ENCODE measurements at regions not wholly inside any gene's neighbourhood (a gene's known extent, or its start where the extent isn't known, plus 50 kb on each side); places are given as distances from the start of the nearest gene placed in this dataset.

DNA sequence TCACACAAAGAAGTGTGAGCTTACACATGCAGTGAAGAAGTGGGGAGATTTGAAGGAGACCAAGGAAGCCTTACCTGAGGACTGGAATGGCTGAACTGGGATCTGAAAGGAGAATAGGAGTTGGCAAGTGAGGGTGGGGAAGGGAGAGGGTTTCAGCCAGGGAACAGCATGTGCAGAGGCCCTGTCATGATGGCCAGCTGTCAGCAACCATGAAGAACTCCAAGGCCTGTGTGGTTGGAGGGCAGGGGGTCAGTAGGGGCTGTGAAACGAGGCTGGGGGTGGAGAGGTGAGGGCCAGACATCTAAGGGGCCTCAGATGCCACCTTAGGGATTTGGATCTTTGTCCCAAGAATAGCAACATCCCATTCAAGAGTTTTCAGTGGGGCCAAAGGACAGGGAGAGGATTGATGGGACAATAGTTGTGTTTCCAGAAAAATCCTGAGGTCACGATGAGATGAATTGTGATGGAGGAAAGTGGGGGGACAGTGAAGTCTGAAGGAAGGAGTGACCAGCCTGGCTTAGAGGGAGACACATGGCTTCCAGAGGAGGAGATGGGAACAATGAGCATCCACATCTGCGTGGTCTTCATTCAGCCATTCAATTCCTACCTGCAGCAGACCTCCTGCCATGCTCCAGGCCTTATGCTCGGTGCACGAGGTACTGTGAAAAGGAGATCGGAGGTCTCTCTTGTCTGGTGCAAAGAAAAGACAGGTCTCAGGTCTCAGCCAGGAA, 187.6 kb downstream of the MATN1 start:
- Histone ChIP-seq H3K27ac (ENCODE audit: low read length) (no peak overlapping the region), H3K4me1 (ENCODE audit: control insufficient read depth in 1 of 2, insufficient read depth in 2 of 2, low read length in 2 of 2) (no peaks in the 10 kb centered on the region), H3K9me3 (ENCODE audit: control insufficient read depth in 1 of 2, low read length in 2 of 2) (peaks cover 0 to 6% of the 10 kb centered on the region in 2 donors), H3K36me3 (ENCODE audit: control insufficient read depth in 1 of 2, insufficient read depth in 2 of 2, low read length in 2 of 2) (no peaks in the 10 kb centered on the region), H3K27me3 (ENCODE audit: low read depth, low read length) (no peaks in the 10 kb centered on the region), H3K4me3 (ENCODE audit: low read depth in 1 of 2, low read length in 2 of 2) (no peak overlapping the region)

DNA sequence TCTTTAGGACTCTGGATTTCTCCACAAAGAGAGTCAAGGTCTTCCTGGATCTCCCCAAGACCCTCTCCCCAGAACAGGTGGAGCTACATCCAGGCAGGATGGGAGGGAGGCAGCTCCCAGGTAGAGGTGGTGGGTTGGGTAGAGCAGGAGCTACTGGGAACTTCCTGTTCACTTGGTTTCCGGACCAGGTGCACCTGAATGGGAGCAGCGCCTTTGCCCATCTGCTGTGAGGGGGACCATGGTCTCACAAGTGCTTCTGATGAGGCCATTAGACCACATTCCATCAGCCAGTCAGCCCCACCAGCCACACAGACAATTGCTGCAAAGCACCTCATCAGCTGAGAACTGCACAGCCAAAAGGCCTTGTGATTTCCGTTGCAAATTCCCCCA, 188.8 kb downstream of the MATN1 start:
- Histone ChIP-seq H3K36me3 (ENCODE audit: control insufficient read depth in 1 of 2, insufficient read depth in 2 of 2, low read length in 2 of 2) (no peaks in the 10 kb centered on the region), H3K4me1 (ENCODE audit: control insufficient read depth in 1 of 2, insufficient read depth in 2 of 2, low read length in 2 of 2) (no peaks in the 10 kb centered on the region), H3K27me3 (ENCODE audit: low read depth, low read length) (no peaks in the 10 kb centered on the region), H3K27ac (ENCODE audit: low read length) (no peak overlapping the region), H3K9me3 (ENCODE audit: control insufficient read depth in 1 of 2, low read length in 2 of 2) (peaks cover 0 to 6% of the 10 kb centered on the region in 2 donors), H3K4me3 (ENCODE audit: low read depth in 1 of 2, low read length in 2 of 2) (no peak overlapping the region)

DNA sequence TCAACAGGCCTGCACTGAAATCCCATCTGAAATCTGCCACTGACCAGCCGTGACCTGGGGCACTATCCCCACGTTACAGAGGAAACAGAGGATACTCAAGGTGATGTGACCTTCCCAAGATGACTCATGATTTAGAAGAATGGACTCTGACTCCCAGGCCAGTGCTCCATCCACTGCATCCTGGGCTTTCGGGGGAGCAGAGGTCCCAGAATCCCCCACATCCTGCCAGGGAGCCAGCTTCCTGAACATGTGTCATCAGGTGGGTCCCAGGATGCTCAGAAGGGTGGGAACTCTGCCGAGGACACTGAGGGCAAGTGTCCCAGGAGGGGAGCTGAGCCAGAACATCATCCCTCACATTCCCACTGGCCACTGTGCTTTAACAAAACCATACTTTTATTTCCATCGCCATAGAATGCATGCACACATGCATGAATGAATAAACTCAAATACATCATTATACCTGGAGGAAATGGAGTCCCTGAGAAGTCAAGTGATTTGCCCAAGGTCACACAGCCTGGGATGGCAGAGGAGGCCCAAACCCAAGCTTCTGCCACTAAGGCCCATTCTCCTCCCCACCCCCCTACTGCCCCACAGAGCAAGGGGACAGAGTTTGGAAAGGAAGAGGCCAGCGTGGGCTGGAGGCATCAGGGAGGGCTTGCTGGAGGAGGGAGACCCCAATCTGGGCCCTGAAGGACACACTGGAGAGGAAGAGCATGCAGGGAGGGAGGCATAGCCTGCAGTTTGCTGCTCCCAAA, 189.4 kb downstream of the MATN1 start:
- Histone ChIP-seq H3K4me1 (ENCODE audit: control insufficient read depth in 1 of 2, insufficient read depth in 2 of 2, low read length in 2 of 2) (no peaks in the 10 kb centered on the region), H3K27ac (ENCODE audit: low read length) (no peak overlapping the region), H3K27me3 (ENCODE audit: low read depth, low read length) (no peaks in the 10 kb centered on the region), H3K36me3 (ENCODE audit: control insufficient read depth in 1 of 2, insufficient read depth in 2 of 2, low read length in 2 of 2) (no peaks in the 10 kb centered on the region), H3K4me3 (ENCODE audit: low read depth in 1 of 2, low read length in 2 of 2) (no peak overlapping the region), H3K9me3 (ENCODE audit: control insufficient read depth in 1 of 2, low read length in 2 of 2) (peaks cover 0 to 6% of the 10 kb centered on the region in 2 donors)

DNA sequence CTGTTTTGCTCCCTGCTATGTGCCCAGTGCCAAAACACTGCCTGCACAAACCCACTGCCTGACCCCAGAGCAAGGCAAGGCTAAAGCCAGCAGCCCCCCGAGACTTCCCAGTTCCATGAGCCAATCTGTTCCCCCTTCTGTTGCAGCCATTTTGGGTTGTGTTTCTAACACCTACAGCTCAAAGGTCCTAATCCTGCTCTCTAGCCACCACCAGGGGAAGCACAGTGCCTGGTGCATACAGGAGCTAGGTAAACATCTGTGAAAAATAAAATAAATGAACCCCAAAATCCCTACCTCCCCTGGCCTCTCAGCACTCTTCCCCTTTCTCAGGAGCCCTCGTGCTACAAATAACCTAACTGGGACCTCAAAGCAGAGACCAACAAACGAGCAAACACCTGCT, 190.2 kb downstream of the MATN1 start:
- no peaks in the 10 kb centered on the region for H3K27me3 ChIP-seq (ENCODE audit: low read depth, low read length)
- H3K9me3 ChIP-seq (ENCODE audit: control insufficient read depth in 1 of 2, low read length in 2 of 2) = peaks cover 0 to 6% of the 10 kb centered on the region in 2 donors
- H3K4me1 ChIP-seq (ENCODE audit: control insufficient read depth in 1 of 2, insufficient read depth in 2 of 2, low read length in 2 of 2) = no peaks in the 10 kb centered on the region
- no peak overlapping the region for H3K27ac ChIP-seq (ENCODE audit: low read length)
- H3K36me3 ChIP-seq (ENCODE audit: control insufficient read depth in 1 of 2, insufficient read depth in 2 of 2, low read length in 2 of 2) = no peaks in the 10 kb centered on the region
- H3K4me3 ChIP-seq (ENCODE audit: low read depth in 1 of 2, low read length in 2 of 2) = no peak overlapping the region

DNA sequence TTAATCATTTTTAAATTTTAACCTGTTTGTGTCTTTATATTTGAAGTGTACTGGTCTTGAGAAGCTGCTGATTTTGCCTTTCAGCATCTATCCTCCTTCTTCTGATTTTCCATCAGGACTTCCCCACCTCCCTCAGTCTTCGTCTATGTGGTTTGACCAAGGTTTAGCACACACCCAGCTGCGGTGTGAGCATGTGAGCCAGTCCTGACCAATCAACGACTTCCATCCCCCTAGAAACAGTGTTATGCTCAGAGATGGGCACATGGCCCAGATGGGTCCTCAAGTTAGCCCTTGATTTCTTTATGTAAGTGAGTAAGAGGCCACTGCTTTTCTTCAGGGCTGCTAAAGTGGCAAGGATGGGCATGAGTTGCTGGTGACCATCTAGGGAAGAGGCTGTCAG, 190.8 kb downstream of the MATN1 start:
- Histone ChIP-seq H3K4me3 (ENCODE audit: low read depth in 1 of 2, low read length in 2 of 2) (no peak overlapping the region), H3K27me3 (ENCODE audit: low read depth, low read length) (no peaks in the 10 kb centered on the region), H3K4me1 (ENCODE audit: control insufficient read depth in 1 of 2, insufficient read depth in 2 of 2, low read length in 2 of 2) (no peaks in the 10 kb centered on the region), H3K36me3 (ENCODE audit: control insufficient read depth in 1 of 2, insufficient read depth in 2 of 2, low read length in 2 of 2) (no peaks in the 10 kb centered on the region), H3K9me3 (ENCODE audit: control insufficient read depth in 1 of 2, low read length in 2 of 2) (peaks cover 0 to 6% of the 10 kb centered on the region in 2 donors), H3K27ac (ENCODE audit: low read length) (no peak overlapping the region)

DNA sequence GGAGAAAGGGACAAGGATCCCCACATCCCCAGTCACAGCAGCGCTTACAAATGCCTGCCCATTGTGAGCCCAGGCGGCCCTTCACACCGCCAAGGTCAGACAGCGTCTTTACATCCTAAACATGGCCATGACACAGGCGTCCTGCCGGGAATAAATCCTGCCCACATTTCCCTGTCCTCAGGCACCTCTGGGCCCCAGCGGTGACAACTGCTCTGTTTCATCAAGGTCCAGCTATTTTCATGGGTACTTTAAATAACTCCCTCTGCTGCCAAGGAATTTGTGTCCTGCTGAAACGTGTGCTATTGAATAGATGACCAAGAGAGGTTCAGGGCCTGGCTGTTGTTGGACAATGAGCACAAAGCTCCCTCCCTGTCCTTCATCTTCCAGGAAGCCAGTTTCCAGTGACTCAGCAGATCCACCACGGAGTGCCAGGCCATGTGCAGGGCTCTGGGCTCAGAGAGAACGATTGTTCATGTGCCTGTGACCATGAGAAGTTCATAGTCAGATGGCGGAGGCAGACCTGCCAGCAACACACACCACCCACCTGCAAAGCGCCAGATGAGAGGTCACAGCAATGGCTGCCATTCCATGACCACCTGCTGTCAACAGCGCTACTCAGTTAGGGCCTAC, 195.8 kb downstream of the MATN1 start:
- Histone ChIP-seq H3K9me3 (ENCODE audit: control insufficient read depth in 1 of 2, low read length in 2 of 2) (peaks cover 0 to 2% of the 10 kb centered on the region in 2 donors), H3K27ac (ENCODE audit: low read length) (no peak overlapping the region), H3K36me3 (ENCODE audit: control insufficient read depth in 1 of 2, insufficient read depth in 2 of 2, low read length in 2 of 2) (no peaks in the 10 kb centered on the region), H3K4me3 (ENCODE audit: low read depth in 1 of 2, low read length in 2 of 2) (no peak overlapping the region), H3K27me3 (ENCODE audit: low read depth, low read length) (peaks cover under 1% of the 10 kb centered on the region), H3K4me1 (ENCODE audit: control insufficient read depth in 1 of 2, insufficient read depth in 2 of 2, low read length in 2 of 2) (peaks cover 0 to 7% of the 10 kb centered on the region in 2 donors)

DNA sequence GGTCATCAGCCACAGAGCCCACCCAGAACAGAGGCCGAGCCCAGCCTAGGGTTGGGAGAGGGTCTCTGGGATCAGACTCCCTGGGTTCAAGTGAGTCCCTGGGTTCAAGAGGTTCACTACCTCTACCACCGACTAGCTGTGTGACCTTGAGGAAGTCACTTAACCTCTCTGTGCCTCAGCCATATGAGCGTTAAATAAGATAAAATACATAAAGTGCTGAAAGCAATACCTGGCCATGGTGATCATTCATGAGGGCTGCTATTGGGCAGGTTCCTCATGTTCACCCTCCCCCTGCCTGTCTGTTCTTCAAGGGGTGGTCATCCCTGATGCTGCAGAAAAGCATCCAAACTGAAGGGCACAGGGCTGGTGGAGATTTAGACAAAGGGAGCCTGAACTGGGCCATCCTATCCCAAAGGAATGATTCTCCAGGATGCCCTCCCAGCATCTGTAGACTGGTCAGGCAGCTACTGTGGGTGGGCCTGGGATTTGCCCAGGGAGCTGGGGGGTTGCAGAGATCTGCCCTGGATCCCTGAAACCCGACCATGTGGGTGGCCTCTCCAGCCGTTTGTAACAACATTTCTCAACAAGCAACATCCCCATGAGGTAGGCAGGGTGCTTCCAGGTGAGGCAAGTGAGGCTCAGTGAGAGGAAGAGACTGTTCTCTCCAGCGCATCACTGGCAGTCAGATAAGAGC, 196.6 kb downstream of the MATN1 start:
- no peaks in the 10 kb centered on the region for H3K9me3 ChIP-seq (ENCODE audit: control insufficient read depth in 1 of 2, low read length in 2 of 2)
- peaks cover 2% of the 10 kb centered on the region for H3K27me3 ChIP-seq (ENCODE audit: low read depth, low read length)
- H3K4me1 ChIP-seq (ENCODE audit: control insufficient read depth in 1 of 2, insufficient read depth in 2 of 2, low read length in 2 of 2) = peaks cover 0 to 7% of the 10 kb centered on the region in 2 donors
- no peaks in the 10 kb centered on the region for H3K36me3 ChIP-seq (ENCODE audit: control insufficient read depth in 1 of 2, insufficient read depth in 2 of 2, low read length in 2 of 2)
- H3K4me3 ChIP-seq (ENCODE audit: low read depth in 1 of 2, low read length in 2 of 2) = no peak overlapping the region
- H3K27ac ChIP-seq (ENCODE audit: low read length) = no peak overlapping the region

DNA sequence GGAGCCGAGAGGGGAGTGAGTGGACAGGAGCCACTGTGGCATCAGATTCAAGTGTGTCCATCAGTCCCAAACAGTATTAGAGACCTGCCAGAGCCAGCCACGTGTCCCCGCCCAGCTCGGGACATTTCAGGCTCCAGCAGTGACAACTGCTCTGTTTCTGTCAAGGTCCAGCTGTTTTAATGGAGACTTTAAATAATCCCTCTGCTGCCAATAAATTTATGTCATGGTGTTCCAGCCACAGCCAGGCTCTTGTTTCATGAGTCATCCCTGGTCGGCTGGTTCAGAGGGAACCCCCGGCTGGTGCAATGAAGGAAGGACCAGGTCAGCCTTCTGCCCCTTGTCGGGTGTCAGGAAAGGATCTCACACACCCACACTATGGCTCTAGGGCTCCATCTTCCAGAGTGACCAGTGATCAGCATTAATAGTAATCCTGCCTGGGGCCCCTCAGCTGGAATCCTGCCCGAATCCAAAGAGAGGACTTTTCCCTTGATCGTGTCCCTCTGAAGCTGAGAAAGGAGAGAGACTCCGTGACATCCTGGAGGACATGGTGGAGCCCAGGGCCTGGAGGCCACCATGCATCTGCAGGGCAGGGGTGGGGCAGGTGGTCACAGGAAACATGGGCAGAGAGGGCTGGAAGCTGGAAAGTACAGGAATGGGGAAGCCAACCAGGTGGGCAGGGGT, 197.3 kb downstream of the MATN1 start:
- H3K36me3 ChIP-seq (ENCODE audit: control insufficient read depth in 1 of 2, insufficient read depth in 2 of 2, low read length in 2 of 2) = no peaks in the 10 kb centered on the region
- peaks cover 0 to 7% of the 10 kb centered on the region in 2 donors for H3K4me1 ChIP-seq (ENCODE audit: control insufficient read depth in 1 of 2, insufficient read depth in 2 of 2, low read length in 2 of 2)
- no peak overlapping the region for H3K4me3 ChIP-seq (ENCODE audit: low read depth in 1 of 2, low read length in 2 of 2)
- H3K27me3 ChIP-seq (ENCODE audit: low read depth, low read length) = peaks cover 2% of the 10 kb centered on the region
- H3K27ac ChIP-seq (ENCODE audit: low read length) = no peak overlapping the region
- no peaks in the 10 kb centered on the region for H3K9me3 ChIP-seq (ENCODE audit: control insufficient read depth in 1 of 2, low read length in 2 of 2)

DNA sequence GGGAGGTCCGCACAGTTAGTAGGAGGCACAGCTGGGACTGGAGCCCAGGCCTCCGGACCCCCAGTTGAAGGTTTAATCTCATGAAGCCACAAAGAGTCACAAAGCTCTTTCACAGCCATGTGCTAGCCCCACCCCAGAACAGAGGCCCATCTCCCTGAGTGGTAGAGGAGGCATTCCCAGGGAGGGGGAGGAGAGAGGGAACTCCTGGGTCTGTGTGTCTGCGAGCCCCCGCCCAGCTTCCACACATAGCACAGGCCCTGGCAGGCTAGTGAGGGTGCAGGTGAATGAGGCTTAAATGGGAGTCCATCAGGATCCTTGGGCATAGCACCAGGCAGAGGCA, 197.8 kb downstream of the MATN1 start:
- Histone ChIP-seq H3K4me1 (ENCODE audit: control insufficient read depth in 1 of 2, insufficient read depth in 2 of 2, low read length in 2 of 2) (peaks cover 0 to 7% of the 10 kb centered on the region in 2 donors), H3K27ac (ENCODE audit: low read length) (no peak overlapping the region), H3K27me3 (ENCODE audit: low read depth, low read length) (peaks cover 2% of the 10 kb centered on the region), H3K9me3 (ENCODE audit: control insufficient read depth in 1 of 2, low read length in 2 of 2) (no peaks in the 10 kb centered on the region), H3K36me3 (ENCODE audit: control insufficient read depth in 1 of 2, insufficient read depth in 2 of 2, low read length in 2 of 2) (no peaks in the 10 kb centered on the region), H3K4me3 (ENCODE audit: low read depth in 1 of 2, low read length in 2 of 2) (no peak overlapping the region)

DNA sequence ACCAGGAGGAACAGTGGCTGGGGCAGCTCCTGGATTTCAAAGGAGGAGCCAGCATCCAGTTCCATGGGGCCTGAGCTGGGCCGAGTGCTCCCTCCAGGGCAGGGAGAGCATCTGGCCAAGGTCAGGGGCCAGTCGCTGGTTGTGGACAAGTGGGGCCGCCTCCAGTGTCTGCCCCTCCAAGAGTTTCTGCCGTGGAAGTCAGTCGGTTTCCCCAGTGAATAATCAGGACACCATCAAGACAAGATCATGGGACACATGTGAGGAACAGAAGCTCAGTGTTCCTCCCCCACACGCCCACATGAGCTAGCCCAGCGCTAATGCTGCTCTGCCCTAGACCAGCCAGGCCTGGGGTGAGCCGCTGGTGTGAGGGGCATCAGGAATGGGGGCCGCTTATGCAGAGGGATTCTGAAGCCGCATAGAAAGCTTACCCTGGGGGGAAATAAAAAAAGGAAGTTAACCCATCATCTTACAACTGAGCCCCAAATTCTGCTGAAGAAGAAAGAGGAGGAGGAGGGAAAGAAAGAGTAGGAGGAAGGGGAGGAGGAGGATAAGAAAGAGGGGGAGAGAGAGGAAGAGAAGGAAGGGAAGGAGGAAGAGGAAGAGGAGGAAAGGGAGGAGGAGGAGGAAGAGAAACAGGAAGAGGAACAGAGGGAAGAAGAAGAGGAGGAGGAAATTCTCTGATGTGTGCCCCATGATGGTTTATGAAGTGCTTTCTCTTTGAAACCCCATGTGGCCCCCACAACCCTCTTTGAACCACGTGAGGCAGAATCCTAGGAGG, 198.4 kb downstream of the MATN1 start:
- Histone ChIP-seq H3K36me3 (ENCODE audit: control insufficient read depth in 1 of 2, insufficient read depth in 2 of 2, low read length in 2 of 2) (no peaks in the 10 kb centered on the region), H3K27ac (ENCODE audit: low read length) (no peak overlapping the region), H3K4me1 (ENCODE audit: control insufficient read depth in 1 of 2, insufficient read depth in 2 of 2, low read length in 2 of 2) (peaks cover 0 to 7% of the 10 kb centered on the region in 2 donors), H3K9me3 (ENCODE audit: control insufficient read depth in 1 of 2, low read length in 2 of 2) (no peaks in the 10 kb centered on the region), H3K27me3 (ENCODE audit: low read depth, low read length) (peaks cover 2% of the 10 kb centered on the region), H3K4me3 (ENCODE audit: low read depth in 1 of 2, low read length in 2 of 2) (no peak overlapping the region)
